NCI-H510A treated with DMSO at 0.1 percent for 48 hours (cell line): ENCODE measurements at regions not wholly inside any gene's neighbourhood (a gene's known extent, or its start where the extent isn't known, plus 50 kb on each side); places are given as distances from the start of the nearest gene placed in this dataset.

Experiments used
- DNase-seq: peaks from one replicate; lab custom pipeline; 2025; lab: John Stamatoyannopoulos, UW

DNA sequence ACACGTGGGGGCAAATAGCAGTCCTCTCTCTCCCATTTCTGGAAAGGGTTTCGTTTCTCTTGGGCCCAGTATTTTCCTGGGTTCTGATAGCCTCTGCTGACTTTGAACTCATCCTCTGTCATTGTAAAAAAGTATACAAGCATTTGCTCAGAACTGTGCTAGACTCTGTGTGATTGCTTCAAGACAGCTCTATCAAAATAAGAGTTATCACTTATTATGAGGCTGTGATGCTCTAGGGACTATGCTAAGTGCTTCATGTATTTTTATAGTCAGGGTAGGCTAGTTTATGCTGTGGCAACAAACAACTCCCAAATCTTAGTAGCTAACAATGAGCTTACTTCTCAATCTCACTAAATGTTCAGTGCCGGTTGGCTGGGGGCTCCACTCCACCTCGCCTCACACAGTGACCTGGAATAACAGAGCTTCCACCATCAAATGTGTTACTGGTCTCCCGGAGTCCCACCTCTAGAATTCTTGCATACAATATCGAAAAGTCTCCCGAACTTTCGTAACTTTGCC, 110.8 kb upstream of the CDC42EP3 start:
- peak; percentile 16 for DNase-seq

DNA sequence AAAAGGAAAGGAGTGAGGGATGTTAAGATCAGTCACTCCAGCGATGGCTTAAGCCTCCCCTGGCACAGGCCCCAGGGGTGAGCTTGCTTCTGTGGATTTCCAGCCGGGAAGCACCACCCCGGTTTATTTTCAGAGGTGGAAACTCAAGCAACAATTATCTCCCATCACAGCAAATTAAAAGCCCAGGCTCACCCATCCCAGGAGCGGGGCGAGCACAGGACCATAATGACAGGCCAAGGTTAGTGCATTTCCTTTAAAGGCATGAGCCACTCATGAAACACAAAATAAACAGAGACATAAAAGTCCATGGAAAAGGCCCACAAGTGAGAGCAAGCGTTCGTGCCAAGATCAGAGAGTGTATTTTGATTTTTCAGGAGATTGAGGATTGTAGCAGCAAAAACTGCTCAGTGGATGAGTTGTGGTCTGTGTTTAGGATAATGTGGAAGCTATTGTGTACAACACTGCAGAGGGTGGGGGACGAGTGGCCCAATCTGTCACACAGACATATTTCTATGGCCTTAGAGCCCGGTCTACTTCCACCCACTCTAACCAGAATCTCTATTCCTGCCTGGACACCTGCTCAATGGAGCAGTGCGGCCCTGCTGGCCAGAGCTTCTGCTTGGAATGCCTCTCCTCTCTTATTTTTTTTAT, 111.4 kb upstream of the CDC42EP3 start:
- DNase-seq, result no peak

DNA sequence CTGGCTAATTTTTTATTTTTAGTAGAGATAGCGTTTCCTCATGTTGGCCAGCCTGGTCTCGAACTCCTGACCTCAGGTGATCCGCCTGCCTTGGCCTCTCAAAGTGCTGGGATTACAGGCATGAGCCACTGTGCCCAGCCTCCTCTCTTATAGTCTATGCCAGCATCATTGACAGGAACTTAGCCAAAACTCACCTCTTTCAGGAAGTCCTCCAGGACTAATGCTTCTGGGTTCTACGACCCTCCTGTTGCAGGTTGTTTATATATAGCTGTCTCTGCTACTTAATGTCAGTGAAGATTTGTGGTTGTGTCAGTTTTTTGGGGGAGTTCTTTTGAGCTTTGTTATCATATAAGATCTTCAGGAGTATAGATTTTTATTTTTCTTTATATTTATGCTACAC, 112.1 kb upstream of the CDC42EP3 start:
- DNase-seq, result no peak

DNA sequence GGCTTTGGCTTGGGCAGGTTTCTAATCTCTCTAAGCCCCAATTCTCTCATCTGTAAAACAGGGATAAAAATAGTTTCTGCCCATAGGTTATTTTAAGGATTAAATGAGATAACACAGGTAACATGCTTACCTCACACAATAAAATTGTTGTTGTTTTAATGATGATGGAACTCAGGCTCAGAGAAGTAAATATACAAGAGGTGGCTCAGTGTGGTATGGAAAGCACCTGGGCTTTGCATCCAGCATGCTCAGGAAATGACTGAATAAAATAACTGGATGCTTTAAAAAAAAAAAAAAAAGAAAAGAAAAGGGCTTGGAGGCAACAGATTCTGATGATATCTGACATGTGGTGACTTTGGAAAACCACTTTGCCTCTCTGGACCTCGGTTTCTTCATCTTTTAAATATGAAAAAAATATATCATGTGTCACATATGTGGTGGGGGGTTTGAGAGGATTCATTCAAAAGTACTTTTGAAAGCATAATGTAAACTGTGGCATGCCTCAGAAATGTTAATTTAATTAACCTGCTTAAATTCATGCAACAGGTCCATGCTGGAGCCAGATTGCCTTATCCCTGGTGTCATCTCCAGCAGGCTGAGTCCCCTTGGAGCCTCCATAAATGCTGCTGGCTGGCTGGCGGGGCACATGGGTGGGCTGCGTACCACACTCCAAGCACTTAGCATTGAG, 112.8 kb upstream of the CDC42EP3 start:
- DNase-seq, result no peak

- peak; percentile 22 for DNase-seq
These were observed 113.3 kb upstream of the CDC42EP3 start for GRCh38 chr2:37784759-37785149.

- no peak for DNase-seq
These were observed 114.8 kb upstream of the CDC42EP3 start for GRCh38 chr2:37786191-37786698.

DNA sequence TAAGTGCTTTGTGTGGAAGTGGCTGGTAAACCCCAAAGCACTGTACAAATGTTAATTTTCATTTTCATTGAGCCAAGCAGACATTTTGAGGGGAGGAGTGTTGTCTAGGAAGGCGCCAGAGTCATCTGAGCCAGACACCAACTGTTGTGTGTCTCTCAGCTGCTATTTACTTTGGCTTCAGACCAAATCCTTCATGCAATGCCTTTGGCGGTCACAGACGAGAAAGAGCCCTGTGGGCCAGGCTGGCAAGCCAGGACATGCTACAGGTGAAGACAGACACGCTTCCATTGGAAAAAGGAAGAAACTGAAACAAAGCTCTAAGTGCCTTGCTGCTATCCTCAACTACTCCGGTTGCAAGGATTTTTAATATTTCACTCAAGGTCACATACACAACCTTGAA, 115.4 kb upstream of the CDC42EP3 start:
- peak; percentile 96 for DNase-seq

- DNase-seq, result no peak
These were observed 117.3 kb upstream of the CDC42EP3 start for GRCh38 chr2:37788602-37789209.

- no peak for DNase-seq
These were observed 118.6 kb upstream of the CDC42EP3 start for GRCh38 chr2:37790019-37790418.

- no peak for DNase-seq
These were observed 119.0 kb upstream of the CDC42EP3 start for GRCh38 chr2:37790462-37790861.

DNA sequence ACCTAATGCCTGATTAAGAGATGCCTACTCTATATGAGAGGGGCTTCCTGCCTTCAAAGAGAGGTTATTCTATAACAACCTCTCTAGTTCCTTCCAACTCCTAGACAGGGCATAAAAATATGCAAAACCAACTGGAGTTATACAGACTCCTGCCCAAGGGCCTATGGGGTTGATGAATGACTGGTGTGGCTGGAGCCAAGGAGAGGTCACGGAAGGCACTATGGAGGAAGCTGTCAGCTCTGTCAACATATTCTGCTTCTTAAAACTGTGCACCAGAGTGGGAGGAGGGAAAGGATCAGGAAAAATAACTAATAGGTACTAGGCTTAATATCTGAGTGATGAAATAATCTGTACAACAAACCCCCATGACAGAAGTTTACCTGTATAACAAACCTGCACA, 120.9 kb upstream of the CDC42EP3 start:
- DNase-seq, result no peak

GRCh38 chr2:37793004-37793403, 121.6 kb upstream of the CDC42EP3 start:
- DNase-seq, result no peak

DNA sequence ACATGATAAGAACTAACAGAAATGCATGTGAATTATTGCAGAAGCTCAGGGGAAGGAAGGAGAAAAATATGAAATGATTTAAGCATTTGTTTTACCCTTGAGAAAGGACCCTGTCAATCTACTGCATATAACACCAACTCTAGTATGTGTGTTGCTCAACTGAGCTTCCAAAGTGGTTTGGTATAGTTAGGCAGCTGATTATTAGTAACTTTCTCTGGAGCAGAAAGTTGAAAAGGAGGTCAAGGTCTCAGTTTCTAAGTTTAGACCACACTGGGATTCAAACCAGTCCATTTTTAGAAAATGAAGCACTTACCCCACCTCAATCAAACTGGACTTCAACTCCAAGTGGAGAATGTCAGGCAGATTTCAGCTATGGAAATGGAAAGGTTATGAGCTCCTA, 123.3 kb upstream of the CDC42EP3 start:
- DNase-seq, result no peak

DNA sequence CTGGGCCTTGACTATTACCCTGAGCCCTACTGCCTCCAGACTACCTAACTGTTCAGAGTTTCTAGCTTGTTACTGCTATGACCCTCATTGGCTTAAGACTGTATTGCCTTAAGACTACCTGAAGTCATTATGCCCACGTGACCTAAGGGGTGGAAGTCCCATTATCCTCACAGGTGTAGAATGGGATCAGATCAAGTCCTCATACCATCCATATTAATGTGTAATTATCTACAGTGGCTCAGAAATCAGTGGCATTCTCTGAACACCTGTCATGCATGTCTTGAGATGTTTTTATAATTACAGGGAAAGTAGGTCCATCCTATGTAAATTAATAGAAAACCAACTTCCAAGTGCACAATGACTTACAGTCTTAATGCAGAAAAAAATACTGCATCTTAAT, 124.0 kb upstream of the CDC42EP3 start:
- DNase-seq, result no peak

GRCh38 chr2:37795938-37796337, 124.5 kb upstream of the CDC42EP3 start:
- DNase-seq, result no peak

GRCh38 chr2:37796481-37796880, 125.0 kb upstream of the CDC42EP3 start:
- no peak for DNase-seq

- no peak for DNase-seq
These were observed 125.6 kb upstream of the CDC42EP3 start for GRCh38 chr2:37797081-37797480.

DNA sequence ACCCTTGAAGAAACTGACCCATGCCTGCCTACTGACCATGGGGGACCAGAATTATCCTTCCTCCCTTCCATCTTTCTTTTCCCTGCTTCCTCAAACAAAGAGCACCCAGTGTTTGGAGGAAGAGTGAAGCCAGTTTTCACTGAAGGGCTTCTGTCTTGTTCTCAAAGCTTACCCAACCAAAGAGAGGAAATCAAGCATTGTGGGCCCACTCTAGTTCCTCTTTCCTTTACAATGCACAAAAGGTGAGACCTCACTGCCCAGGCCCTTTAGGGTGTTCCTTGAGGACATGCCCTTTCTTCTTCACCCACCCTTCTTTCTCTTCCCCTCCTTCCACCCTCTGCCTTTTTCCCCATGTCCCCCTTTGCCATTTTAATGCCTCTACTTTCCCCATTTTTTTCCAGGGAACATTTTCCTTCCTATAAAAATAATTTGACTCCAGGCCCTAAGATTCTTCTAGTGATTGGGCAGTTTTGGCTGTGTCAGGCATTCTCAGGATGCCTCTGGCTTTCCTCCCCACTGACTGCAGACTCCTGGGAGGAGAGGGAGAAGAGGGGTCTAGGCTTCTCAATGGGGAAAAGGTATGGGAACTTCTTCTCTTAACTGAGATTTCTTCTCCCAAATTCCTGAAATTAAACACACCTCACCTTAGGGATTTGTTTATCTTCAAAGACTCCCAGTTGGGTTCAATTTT, 126.6 kb upstream of the RMDN2 start:
- DNase-seq, result no peak

DNA sequence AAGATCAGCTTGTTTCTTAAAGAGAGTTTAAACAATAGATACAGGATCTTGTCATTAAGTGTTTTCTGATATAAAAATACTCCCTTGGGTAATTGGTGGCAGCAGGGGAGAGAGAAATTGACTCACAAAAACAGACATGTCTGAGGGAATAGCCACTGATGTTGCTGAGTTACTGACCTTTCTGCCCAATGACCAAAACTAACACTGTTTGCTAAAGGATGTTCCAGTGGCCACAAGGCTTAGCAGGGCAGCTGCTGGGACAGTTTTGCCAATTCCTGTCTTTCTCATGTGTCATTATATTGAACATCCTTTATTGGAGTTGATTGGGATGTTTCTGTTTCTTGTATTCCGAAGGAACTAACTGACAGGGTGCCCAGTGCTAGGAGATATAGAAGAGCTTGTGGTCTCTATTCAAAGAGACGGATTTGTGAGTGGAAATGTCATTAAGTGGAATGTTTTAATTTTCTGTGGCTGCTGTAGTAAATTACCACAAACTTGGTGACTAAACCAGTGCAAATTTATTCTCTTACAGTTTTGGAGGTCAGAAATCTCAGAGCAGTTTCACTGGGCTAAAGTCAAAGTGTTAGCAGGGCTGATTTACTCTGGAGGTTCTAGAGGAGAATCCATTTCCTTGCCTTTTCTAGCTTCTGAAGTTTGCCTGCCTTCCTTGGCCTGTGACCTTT, 124.8 kb upstream of the RMDN2 start:
- DNase-seq, result no peak

- peak; percentile 63 for DNase-seq
These were observed 122.8 kb upstream of the RMDN2 start for GRCh38 chr2:37802211-37802752.

DNA sequence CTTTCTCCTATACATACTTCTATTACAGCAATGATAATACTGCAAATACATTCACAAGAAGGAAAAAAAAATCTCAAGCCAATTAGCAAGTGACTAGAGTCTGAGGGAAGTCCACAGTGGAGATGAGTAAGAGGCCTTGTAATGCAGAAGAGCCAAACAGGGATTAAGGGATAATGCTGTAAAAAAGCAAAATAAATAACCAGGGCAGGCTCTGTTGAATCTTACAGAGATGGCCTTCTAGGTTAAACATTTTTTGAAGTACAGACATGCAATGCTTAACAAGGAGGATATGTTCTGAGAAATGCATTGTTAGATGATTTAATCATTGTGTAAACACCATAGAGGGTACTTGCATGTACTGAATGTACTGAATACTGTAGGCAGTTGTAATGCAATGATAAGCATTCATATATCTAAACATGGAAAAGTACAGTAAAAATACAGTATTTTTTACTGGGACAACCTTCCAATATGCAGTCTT, 122.1 kb upstream of the RMDN2 start:
- DNase-seq, result peak; percentile 59
